Activated CD4-positive, alpha-beta T cell treated with anti-CD3 and anti-CD28 coated beads for 1 hour (primary cell): ENCODE measurements at regions not wholly inside any gene's neighbourhood (a gene's known extent, or its start where the extent isn't known, plus 50 kb on each side); places are given as distances from the start of the nearest gene placed in this dataset.
A peak's percentile ranks its signal among the peaks of the same experiment; 100 is the strongest.

Experiments
- DNase-seq: peaks from one replicate; pipeline ENCODE4 v3.0.0-alpha.2; 2020

DNA sequence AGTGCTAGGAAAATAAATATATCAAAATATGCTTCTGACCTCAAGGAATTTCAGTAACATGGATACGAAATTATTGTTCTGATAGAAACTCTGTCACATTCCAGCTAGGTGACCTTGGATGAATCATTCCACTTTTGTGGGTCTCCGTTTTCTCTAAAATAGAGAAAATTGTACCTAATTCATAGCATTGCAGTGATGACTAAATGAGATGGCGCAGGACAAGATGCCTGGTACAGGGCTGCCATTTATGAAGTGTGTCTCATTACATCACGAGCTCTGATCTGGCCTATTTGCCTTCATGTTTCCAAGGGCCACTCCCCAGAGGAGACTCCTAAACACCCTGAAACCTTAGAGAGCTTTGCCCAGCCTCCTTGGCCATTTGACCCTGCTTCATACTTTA, 480.0 kb upstream of the USP24 start:
- DNase-seq, result no peak

- no peak for DNase-seq
Observed at GRCh38 chr1:55694310-55694801, 479.2 kb upstream of the USP24 start.

DNA sequence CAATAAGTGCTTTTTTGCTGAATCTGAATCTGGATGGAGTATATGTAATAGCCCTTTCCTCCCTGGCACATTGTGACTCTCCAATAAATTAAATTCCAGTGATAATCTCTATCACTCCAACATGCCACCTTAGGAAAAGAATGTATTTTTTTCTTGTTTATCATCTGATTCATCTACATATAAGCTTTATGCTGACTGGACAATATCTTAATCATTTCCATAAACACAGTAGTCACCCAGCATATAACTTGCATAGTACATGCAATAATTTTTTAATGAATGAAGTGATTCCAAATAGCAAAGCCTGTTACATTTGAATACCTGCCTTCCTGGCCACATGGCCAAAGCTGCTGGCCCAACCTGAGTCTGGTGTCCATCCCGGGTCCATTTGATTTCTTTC, 477.6 kb upstream of the USP24 start:
- no peak for DNase-seq

GRCh38 chr1:55690366-55690765, 475.2 kb upstream of the USP24 start:
- no peak for DNase-seq

- DNase-seq, result no peak
Observed at GRCh38 chr1:55689800-55690199, 474.6 kb upstream of the USP24 start.

DNA sequence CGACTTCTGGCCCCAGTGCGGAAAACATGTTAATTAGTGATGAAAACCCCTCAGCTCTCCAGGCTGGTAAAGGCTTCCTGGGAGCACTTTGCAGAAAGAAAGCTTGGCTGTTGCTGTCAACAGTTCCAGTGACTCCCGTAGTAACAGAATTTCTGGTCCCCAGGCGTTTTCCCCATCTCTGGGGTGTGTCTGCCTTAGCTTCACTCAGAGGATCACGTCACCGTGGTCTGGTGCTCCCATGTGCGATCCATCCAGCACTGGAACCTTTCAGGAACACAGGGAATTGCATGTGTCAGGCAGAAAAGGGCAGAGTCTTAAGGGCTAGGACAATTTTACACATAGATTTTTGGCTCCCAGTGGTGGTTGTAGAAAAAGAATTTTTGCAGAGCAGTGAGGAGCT, 470.4 kb upstream of the USP24 start:
- DNase-seq, result no peak

- DNase-seq, result no peak
Observed at GRCh38 chr1:55684131-55684650, 469.0 kb upstream of the USP24 start.

DNA sequence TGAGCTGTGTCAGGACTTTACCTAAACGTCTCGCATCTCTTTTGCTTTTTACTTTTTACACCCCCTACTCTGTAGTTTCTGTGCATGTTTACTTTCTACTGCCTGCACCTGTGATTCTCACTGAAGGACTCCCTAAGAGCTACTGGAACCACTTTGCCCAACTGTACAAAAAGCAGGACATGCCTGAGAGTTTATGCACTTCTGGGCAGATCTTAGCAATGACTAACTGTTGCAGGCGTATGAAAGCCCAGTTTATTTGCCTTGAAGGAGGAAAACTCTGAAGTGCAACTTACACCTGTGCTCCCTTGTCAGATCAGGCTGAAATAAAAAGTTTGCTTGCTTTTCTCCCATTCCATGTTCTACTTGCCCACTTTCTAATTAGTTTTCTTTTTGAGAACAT, 467.0 kb upstream of the USP24 start:
- DNase-seq, result no peak

DNA sequence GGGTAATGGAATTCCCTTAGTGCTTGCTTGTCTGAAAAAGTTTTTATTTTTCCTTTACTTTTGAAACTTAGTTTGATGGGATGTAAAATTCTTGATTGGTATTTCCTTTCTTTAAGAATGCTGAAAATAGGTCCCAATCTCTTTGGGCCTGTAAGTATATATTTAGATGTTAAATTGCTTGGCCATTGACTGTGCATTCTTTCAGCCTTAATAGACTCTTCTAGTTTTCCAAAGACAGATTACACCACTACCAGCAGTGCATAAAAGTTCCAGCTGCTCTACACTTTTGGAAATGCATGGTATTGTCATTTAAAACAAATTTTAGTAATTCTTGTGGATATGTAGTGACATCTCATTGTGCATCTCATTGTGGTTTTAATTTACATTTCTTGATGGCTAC, 464.8 kb upstream of the USP24 start:
- no peak for DNase-seq

GRCh38 chr1:55673416-55673815, 458.3 kb upstream of the USP24 start:
- no peak for DNase-seq

- no peak for DNase-seq
Observed at GRCh38 chr1:55670331-55671082, 455.3 kb upstream of the USP24 start.

DNA sequence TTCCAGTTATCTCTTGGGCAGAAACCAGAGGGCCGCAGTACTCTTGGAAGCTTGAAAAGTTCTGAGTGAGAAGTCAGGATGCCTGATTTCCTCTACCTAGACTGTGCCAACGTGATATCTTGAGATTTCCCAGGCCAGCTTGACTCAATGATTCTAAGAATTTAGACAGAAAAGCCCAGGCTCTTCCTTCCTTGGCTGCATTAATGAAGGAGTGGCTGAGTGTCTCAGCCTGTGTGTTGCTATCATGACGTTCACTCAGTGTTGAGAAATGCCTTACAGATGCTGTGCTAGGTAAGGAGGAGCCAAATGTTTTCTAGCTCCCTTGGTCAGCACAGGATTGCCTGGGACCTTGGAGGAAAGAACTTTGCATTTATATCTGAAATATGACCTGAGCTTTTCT, 454.1 kb upstream of the USP24 start:
- DNase-seq, result no peak

GRCh38 chr1:55662875-55663274, 447.7 kb upstream of the USP24 start:
- no peak for DNase-seq

GRCh38 chr1:55658917-55659316, 443.8 kb upstream of the USP24 start:
- DNase-seq, result no peak

DNA sequence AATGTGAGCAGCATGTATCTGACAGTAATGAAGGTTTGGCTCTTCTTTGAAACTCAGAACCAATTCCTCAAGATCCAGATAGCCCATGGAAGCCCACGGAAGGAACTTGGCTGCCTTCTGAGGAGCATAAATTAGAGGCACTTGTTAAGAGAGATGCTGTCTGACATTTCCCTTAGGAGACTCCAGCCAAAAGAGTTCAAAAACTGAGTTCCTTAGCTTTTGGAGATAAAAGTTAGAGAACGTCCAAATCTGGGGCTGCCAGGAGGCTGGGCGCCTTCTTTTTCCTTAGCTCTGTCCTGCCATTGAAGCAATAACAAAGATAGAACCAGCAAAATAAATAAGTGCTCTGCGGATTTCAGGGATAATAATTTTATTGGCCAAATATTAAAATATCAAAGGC, 439.6 kb upstream of the USP24 start:
- DNase-seq, result no peak

DNA sequence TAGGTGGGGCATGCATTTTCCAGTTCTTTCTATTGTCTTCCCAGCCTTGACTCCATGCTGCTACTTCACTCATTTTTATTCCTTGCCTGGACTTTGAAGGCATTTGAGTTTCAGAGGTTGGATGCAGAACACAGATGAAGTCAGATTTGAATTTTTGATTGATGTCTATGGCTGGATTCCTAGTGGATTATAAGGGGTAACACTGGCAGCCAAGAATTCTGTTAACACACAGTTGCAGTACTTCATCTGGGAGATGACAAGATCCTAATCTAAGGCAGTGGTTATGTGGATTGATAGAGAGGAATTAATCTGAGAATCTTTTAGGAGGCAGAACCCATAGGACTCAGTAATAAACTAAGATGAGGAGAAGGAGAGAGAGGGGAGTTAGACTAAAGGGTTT, 439.0 kb upstream of the USP24 start:
- DNase-seq, result no peak

DNA sequence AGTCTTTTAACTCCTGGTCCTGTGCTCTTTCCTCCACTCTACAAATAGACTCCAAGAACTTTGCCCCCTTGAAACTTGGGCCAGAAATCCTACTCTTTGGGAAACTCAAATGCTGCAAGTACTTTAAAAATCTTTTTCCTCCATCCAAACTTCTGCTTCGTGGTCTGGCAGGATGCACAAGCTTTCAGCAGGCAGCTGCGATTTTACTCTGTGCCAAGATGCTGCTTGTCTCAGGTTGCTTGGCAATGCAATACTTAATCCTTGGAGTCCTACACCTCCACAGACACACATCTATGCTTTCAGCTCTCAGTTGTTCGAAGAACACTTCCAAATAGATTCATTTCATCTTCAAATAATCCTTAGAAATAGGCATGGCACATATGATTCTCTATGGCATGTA, 435.3 kb upstream of the USP24 start:
- DNase-seq, result no peak

DNA sequence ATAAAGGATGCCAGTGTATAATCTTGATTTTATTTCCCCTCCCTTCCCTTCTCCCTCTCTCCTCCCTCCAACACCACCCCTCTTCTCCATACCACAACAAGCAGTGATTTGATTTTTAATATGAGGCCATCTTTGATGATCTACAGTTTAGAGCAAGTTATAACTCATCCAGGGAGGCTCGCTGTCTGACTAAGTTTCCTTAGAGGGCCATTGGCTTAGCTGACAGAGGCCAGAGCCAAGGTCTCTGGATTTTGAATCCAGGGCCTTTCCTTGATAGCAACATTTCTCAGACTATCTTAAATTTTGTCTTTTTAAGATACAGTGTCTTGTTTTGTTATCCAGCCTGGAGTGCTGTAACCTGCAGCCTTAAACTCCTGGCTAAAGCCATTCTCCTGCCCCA, 431.0 kb upstream of the USP24 start:
- DNase-seq, result no peak

GRCh38 chr1:55645270-55645669, 430.1 kb upstream of the USP24 start:
- no peak for DNase-seq

DNA sequence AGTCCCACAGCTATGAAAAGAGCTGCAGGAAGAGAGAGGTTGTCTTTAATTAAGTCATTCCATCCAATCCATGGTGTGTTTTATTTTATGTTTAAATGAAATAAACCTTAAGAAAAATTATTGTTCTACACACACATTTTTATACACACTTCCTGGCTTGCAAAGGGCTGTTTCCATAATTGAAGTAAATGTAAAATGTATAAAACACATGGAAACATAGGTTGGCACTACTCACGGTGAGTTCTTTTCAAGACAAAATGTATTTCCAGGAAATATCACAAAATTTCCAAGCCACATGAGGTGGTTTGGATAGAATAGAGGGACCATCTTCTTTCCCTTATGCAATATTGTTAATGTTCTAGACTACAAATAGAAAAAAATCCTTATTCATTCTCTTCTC, 426.8 kb upstream of the USP24 start:
- DNase-seq, result no peak

DNA sequence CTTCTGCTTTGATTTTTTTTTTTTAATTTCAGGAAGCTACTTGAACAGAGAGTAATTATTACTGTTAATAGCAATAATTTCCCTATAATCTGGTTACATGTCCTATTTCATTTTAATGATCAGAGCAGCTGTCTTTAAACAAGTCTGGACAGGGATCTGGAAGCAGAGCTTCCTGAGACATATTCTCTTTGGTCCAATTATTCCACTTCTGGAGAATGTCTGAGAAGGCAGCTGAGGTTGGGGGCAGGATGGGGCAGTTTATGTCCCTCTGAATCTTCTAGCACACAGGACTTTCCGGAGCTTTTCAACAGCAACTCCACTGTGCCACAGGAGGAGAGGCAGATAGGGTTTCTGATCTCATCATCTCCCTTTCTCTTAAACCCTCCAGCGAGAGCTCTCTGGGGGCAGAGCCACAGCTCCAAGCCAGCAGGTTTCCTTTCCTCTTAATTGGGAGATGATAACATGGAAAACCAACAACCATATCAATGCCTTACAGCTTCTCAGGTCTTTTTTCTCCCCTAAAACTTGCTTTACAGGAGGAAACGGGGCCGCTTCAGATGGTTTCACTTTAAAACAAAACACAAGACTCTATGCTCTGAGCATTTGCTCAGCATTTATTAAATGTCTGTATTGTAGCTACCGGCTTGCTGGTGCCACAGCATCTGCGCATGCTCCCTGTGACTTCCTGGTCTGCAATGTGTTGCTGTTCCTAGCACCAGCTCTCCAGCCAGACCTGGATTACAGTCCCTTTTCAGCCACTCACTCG, 425.7 kb upstream of the USP24 start:
- DNase-seq, result peak; percentile 11

GRCh38 chr1:55639526-55639925, 424.4 kb upstream of the USP24 start:
- no peak for DNase-seq

DNA sequence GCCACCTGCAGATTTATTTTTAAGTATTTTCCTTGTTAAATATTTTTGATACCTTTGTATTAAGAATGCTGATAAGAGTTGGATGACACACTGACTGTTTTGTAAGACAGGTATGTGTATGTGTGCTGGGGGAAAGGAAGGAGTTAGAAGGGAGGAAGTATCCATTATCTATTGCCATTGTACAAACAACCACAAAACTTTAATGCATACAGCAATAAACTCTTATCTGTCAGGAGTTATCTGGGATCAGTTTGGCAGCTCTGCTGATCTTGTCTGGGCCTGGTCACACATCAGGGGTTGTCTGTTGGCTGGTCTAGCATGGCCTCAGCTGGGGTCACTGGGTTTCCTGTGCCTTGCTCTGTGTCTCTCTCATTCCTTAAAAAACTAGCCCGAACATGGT, 423.9 kb upstream of the USP24 start:
- no peak for DNase-seq

DNA sequence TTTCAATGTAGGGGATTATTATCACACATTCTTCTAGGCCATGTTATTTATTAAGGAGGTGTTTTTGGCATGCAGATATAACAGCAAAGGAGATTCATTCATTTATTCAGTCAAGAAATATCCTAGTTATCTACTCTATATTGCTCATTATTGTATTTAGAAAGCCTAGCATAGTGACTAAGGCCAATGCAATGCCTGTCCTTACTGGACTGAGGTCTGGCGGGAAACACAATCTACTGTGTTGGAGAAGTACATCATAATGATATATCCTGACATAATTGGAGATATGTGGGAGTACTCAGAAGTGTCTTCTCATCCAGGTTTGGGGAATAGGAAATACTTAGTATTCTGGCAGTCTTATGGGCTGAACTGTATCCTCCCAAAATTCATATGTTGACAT, 421.5 kb upstream of the USP24 start:
- DNase-seq, result no peak
